HepG2 (cell line): ENCODE measurements at regions not wholly inside any gene's neighbourhood (a gene's known extent, or its start where the extent isn't known, plus 50 kb on each side); places are given as distances from the start of the nearest gene placed in this dataset.

Source experiments
- ATAC-seq: fragments of 200-7000 bp; cut with Tn5 transposase; 3 replicates; pipeline ENCODE4 v1.9.1; 2020; ENCODE audit warnings: mild to moderate bottlenecking, moderate library complexity
- BruUV-seq: library from RNA; stranded (reverse); fragments of 400-500 nt; replicated peaks from 2 replicates; lab custom pipeline; 2021; lab: Mats Ljungman, UMichigan
- CTCF ChIA-PET: fragments of 300-600 bp; formaldehyde crosslinking; extraction: SDS; loops from one replicate; lab custom pipeline; 2021; ENCODE audit warnings: low total read pairs, inconsistent platforms, low intra/inter-chr PET ratio; lab: Yijun Ruan, JAX
- POLR2A ChIA-PET: fragments of 350-600 bp; sonication (Branson Sonifier 250); formaldehyde crosslinking; loops from one replicate; lab custom pipeline; 2020; ENCODE audit warnings: antibody characterized with exemption, inconsistent platforms; lab: Yijun Ruan, JAX
- DNase-seq: peaks from one replicate; pipeline ENCODE4 v3.0.0-alpha.2; 2015; ENCODE audit warnings: low spot score
- FAIRE-seq: peaks from 3 replicates; lab custom pipeline; 2011; peaks lifted over from hg19 to GRCh38; lab: Jason Lieb, UNC
- H2AFZ ChIP-seq: one replicate; pipeline ENCODE4 v1.6.1; 2011; ENCODE audit warnings: low read length, inconsistent platforms
- H3K27ac ChIP-seq: fragments of 300-600 bp; 3 replicates; pipeline ENCODE4 v1.8.0; 2011; ENCODE audit warnings: mixed run types, mild to moderate bottlenecking, mixed read lengths, low read length, inconsistent platforms; ENCODE audit not compliant: insufficient read depth; ENCODE audit errors: extremely low read length
- H3K27me3 ChIP-seq, 2 experiments: fragments of 200-600 bp in 1 of 2; 2 replicates in 1 of 2; 3 replicates in 1 of 2; pipeline versions ENCODE4 v1.6.0 to v1.8.0; 2011; ENCODE audit warnings: low read length in 2 of 2, mild to moderate bottlenecking in 2 of 2, moderate library complexity in 2 of 2, inconsistent platforms in 1 of 2; ENCODE audit not compliant: insufficient read depth in 2 of 2, control insufficient read depth in 1 of 2
- H3K36me3 ChIP-seq, 2 experiments: fragments of 200-600 bp in 1 of 2; replicated peaks in 1 of 2; 2 replicates in 1 of 2; 3 replicates in 1 of 2; pipeline versions ENCODE4 v1.5.1 to v1.8.0; 2011; ENCODE audit warnings: low read length in 2 of 2, inconsistent platforms in 1 of 2; ENCODE audit not compliant: insufficient read depth in 2 of 2, control insufficient read depth in 1 of 2
- H3K4me1 ChIP-seq: 2 replicates; pipeline ENCODE4 v1.5.1; 2012; ENCODE audit warnings: low read length, inconsistent platforms; ENCODE audit not compliant: insufficient read depth
- H3K4me2 ChIP-seq: 2 replicates; pipeline ENCODE4 v1.6.0; 2011; ENCODE audit warnings: low read depth, low read length, inconsistent platforms
- H3K4me3 ChIP-seq, 3 experiments: fragments of 200-600 bp in 1 of 3; sonication (generic), shearing (Covaris generic) in 1 of 3; replicated peaks in 1 of 3; 2 replicates each; pipeline ENCODE4 v1.5.1; 2011 to 2016; ENCODE audit warnings: low read length in 3 of 3, inconsistent platforms in 2 of 3, low read depth in 2 of 3, mild to moderate bottlenecking in 2 of 3, control low read depth in 1 of 3, mixed read lengths in 1 of 3; ENCODE audit not compliant: insufficient read depth in 1 of 3
- H3K79me2 ChIP-seq: one replicate; pipeline ENCODE4 v1.6.1; 2011; ENCODE audit warnings: low read length, inconsistent platforms; ENCODE audit not compliant: insufficient read depth
- H3K9ac ChIP-seq: 2 replicates; pipeline ENCODE4 v1.6.0; 2011; ENCODE audit warnings: mild to moderate bottlenecking, low read depth, low read length, inconsistent platforms; ENCODE audit not compliant: insufficient read depth
- H3K9me3 ChIP-seq: 2 replicates; pipeline ENCODE4 v1.5.1; 2012; ENCODE audit warnings: mild to moderate bottlenecking, low read length
- H4K20me1 ChIP-seq: 2 replicates; pipeline ENCODE4 v1.6.0; 2011; ENCODE audit warnings: inconsistent platforms, mild to moderate bottlenecking, low read length, moderate library complexity; ENCODE audit not compliant: insufficient read depth
- ARID2 ChIP-seq: sonication (generic); formaldehyde crosslinking; IDR thresholded peaks from 2 replicates; pipeline ENCODE4 v1.8.1; 2022; ENCODE audit warnings: mild to moderate bottlenecking, missing genetic modification reagents, borderline replicate concordance
- ATF5 ChIP-seq: sonication (generic); formaldehyde crosslinking; IDR thresholded peaks from 2 replicates; pipeline ENCODE4 v1.4.0; 2020; ENCODE audit warnings: mild to moderate bottlenecking, low read depth, missing genetic modification reagents
- CBX2 ChIP-seq, 2 experiments: fragments of 200-600 bp in 1 of 2; sonication (generic); formaldehyde crosslinking in 1 of 2; IDR thresholded peaks; 2 replicates each; pipeline versions ENCODE4 v1.7.0 to v1.8.1; 2018 to 2022; ENCODE audit warnings: low read depth in 2 of 2, low read length in 1 of 2, mild to moderate bottlenecking in 1 of 2, missing genetic modification reagents in 1 of 2
- DRAP1 ChIP-seq: IDR thresholded peaks from 2 replicates; pipeline ENCODE4 v1.6.1; 2016; ENCODE audit warnings: missing genetic modification reagents, missing compliant biosample characterization
- HOXA7 ChIP-seq: sonication (generic); formaldehyde crosslinking; IDR thresholded peaks from 2 replicates; pipeline ENCODE4 v1.8.1; 2022; ENCODE audit warnings: mild to moderate bottlenecking, missing genetic modification reagents, moderate library complexity
- LBX2 ChIP-seq: sonication (generic); formaldehyde crosslinking; IDR thresholded peaks from 2 replicates; pipeline ENCODE4 v1.5.0; 2020; ENCODE audit warnings: missing genetic modification reagents, mild to moderate bottlenecking, borderline replicate concordance
- MBNL3 ChIP-seq: fragments of 250-450 bp; sonication (Bioruptor Pico); conservative IDR thresholded peaks from 2 replicates; pipeline ENCODE4 v1.8.0; 2022; ENCODE audit warnings: mild to moderate bottlenecking, inconsistent platforms
- SNAPC4 ChIP-seq: sonication (generic); formaldehyde crosslinking; IDR thresholded peaks from 2 replicates; pipeline ENCODE4 v1.4.0; 2020; ENCODE audit warnings: mild to moderate bottlenecking, missing genetic modification reagents
- STAT5B ChIP-seq: sonication (generic); formaldehyde crosslinking; IDR thresholded peaks from 2 replicates; pipeline ENCODE4 v1.4.0; 2020; ENCODE audit warnings: missing genetic modification reagents
- ZNF441 ChIP-seq: sonication (generic); formaldehyde crosslinking; IDR thresholded peaks from 2 replicates; pipeline ENCODE4 v1.7.0; 2021; ENCODE audit warnings: missing genetic modification reagents, borderline replicate concordance
- ZNF773 ChIP-seq: sonication (generic); formaldehyde crosslinking; IDR thresholded peaks from 2 replicates; pipeline ENCODE4 v1.4.0; 2020; ENCODE audit warnings: missing genetic modification reagents, borderline replicate concordance
- WGBS: methylation state at CpG from one replicate; pipeline ENCODE4 v1.1.6; 2017; ENCODE audit warnings: low lambda C conversion rate; 5-methylcytosine and 5-hydroxymethylcytosine counted together
- in situ Hi-C: cut with HindIII; loops from 2 replicates; pipeline ENCODE4 v1.10.0; 2017; ENCODE audit warnings: low pct_unique_long_range_greater_than_20kb; ENCODE audit not compliant: extremely low pct_ligation_motif_present
- intact Hi-C: fragments of 100-400 bp; cut with micrococcal nuclease; formaldehyde crosslinking; loops from one replicate; pipeline ENCODE4 v1.10.0; 2022; ENCODE audit not compliant: unreplicated experiment

- ATAC-seq (no peak), FAIRE-seq (no peak), DNase-seq (no peak)
- Histone ChIP-seq H4K20me1 (no peaks in the 10 kb centered on the region), H3K4me2 (no peak overlapping the region), H3K4me3 (no peak overlapping the region), H3K79me2 (no peaks in the 10 kb centered on the region), H3K36me3 (no peaks in the 10 kb centered on the region), H3K9ac (no peak overlapping the region), H3K27me3 (no peaks in the 10 kb centered on the region; a peak in 2 of 5 replicates), H3K27ac (no peak overlapping the region), H3K4me1 (no peaks in the 10 kb centered on the region), H3K9me3 (no peaks in the 10 kb centered on the region), H2AFZ (no peak overlapping the region)
- CTCF ChIA-PET = no interaction called here
- in situ Hi-C loops = no loop called here
- intact Hi-C loops = no loop called here
- whole genome bisulfite sequencing = 2% methylated on average over 4 of the region's 4 CpGs
- POLR2A ChIA-PET = no interaction called here
- no TSS peak for BruUV-seq
- TF ChIP-seq SNAPC4 (CRISPR knock-in tag) (no peak), CBX2 (IDR thresholded peaks at IDR 0.05; ENCODE audit: low read depth, low read length) (no peak), CBX2 (CRISPR knock-in tag; IDR thresholded peaks at IDR 0.05; ENCODE audit: low read depth) (no peak), HOXA7 (CRISPR knock-in tag) (no peak), ZNF441 (CRISPR knock-in tag) (no peak), ARID2 (no peak), LBX2 (CRISPR knock-in tag) (no peak), ATF5 (no peak), DRAP1 (CRISPR knock-in tag) (no peak), STAT5B (no peak), ZNF773 (no peak), MBNL3 (CRISPR knock-in tag) (no peak)
Measured at GRCh38 chr18:24915547-24915946, 436.4 kb downstream of the ZNF521 start.
